Head of caudate nucleus (tissue), 42 donors: ENCODE measurements at regions not wholly inside any gene's neighbourhood (a gene's known extent, or its start where the extent isn't known, plus 50 kb on each side); places are given as distances from the start of the nearest gene placed in this dataset.
"Not testable (repeated sequence)": the region's sequence is repeated elsewhere in the genome, so short reads cannot be mapped to it uniquely, and the experiment has no call there.

Source experiments
- DNase-seq, 42 donors: peaks; one replicate each; pipeline versions ENCODE4 v3.0.0 to v3.0.0-alpha.2; 2020 to 2021; ENCODE audit warnings: mixed read lengths in 7 of 42
- intact Hi-C: fragments of 100-400 bp; cut with DNase I; formaldehyde crosslinking; loops from one replicate; pipeline ENCODE4 v1.15.0; 2022

GRCh38 chr16:7834771-7835431 lies 502.3 kb downstream of the RBFOX1 start:
- DNase-seq, result no peak
- intact Hi-C loops, result no loop called here

- DNase-seq, result no peak
- intact Hi-C loops, result no loop called here
Measured at GRCh38 chr16:7820816-7821215, 488.2 kb downstream of the RBFOX1 start.

- intact Hi-C loops, result no loop called here
- DNase-seq, result no peak
Measured at GRCh38 chr16:7805686-7806396, 473.2 kb downstream of the RBFOX1 start.

GRCh38 chr16:7804635-7805195 lies 472.1 kb downstream of the RBFOX1 start:
- DNase-seq, result no peak
- intact Hi-C loops, result no loop called here

- no peak for DNase-seq
- intact Hi-C loops, result no loop called here
Measured at GRCh38 chr16:7792346-7792745, 459.7 kb downstream of the RBFOX1 start.

GRCh38 chr16:7791028-7791590 lies 458.5 kb downstream of the RBFOX1 start:
- DNase-seq, result no peak
- intact Hi-C loops, result no loop called here

- intact Hi-C loops, result no loop called here
- DNase-seq, result no peak
Measured at GRCh38 chr16:7775072-7775488, 442.4 kb downstream of the RBFOX1 start.

- intact Hi-C loops, result no loop called here
- DNase-seq, result no peak
Measured at GRCh38 chr16:7772722-7773121, 440.1 kb downstream of the RBFOX1 start.

GRCh38 chr16:7769091-7769490 lies 436.4 kb downstream of the RBFOX1 start:
- intact Hi-C loops, DNase-seq: not testable (repeated sequence)

GRCh38 chr16:7765079-7765550 lies 432.5 kb downstream of the RBFOX1 start:
- DNase-seq, result no peak
- intact Hi-C loops, result no loop called here

GRCh38 chr16:7763111-7763510 lies 430.5 kb downstream of the RBFOX1 start:
- DNase-seq, result no peak
- intact Hi-C loops, result no loop called here
